Tongue (tissue), 1 donor: ENCODE measurements at regions not wholly inside any gene's neighbourhood (a gene's known extent, or its start where the extent isn't known, plus 50 kb on each side); places are given as distances from the start of the nearest gene placed in this dataset.
A peak's percentile ranks its signal among the peaks of the same experiment; 100 is the strongest.

ENCODE experiments used
- DNase-seq: peaks from one replicate; pipeline ENCODE4 v3.0.0-alpha.2; 2015

GRCh38 chr1:91575909-91576519 lies 75.4 kb downstream of the CDC7 start:
- DNase-seq: no peak

GRCh38 chr1:91578320-91579109 lies 77.9 kb downstream of the CDC7 start:
- no peak for DNase-seq

- no peak for DNase-seq
These were observed 79.1 kb downstream of the CDC7 start for GRCh38 chr1:91579658-91580228.

- DNase-seq: peak; percentile 35
These were observed 81.8 kb downstream of the CDC7 start for GRCh38 chr1:91582431-91582921.

GRCh38 chr1:91583326-91583755 lies 82.7 kb downstream of the CDC7 start:
- DNase-seq: peak; percentile 41

GRCh38 chr1:91584309-91584708 lies 83.7 kb downstream of the CDC7 start:
- no peak for DNase-seq

- no peak for DNase-seq
These were observed 84.2 kb downstream of the CDC7 start for GRCh38 chr1:91584878-91585277.

- no peak for DNase-seq
These were observed 84.9 kb downstream of the CDC7 start for GRCh38 chr1:91585502-91585901.

- DNase-seq: no peak
These were observed 85.3 kb downstream of the CDC7 start for GRCh38 chr1:91585982-91586381.

- DNase-seq: no peak
These were observed 88.8 kb downstream of the CDC7 start for GRCh38 chr1:91589437-91589836.

- DNase-seq: no peak
These were observed 90.7 kb downstream of the CDC7 start for GRCh38 chr1:91591175-91591974.

GRCh38 chr1:91592716-91593477 lies 92.2 kb downstream of the CDC7 start:
- no peak for DNase-seq

- DNase-seq: no peak
These were observed 93.9 kb downstream of the CDC7 start for GRCh38 chr1:91594383-91595055.

GRCh38 chr1:91596474-91596873 lies 95.8 kb downstream of the CDC7 start:
- no peak for DNase-seq

- DNase-seq: no peak
These were observed 96.6 kb downstream of the CDC7 start for GRCh38 chr1:91597215-91597614.

GRCh38 chr1:91600431-91601337 lies 100.0 kb downstream of the CDC7 start:
- DNase-seq: no peak

- DNase-seq: no peak
These were observed 101.1 kb downstream of the CDC7 start for GRCh38 chr1:91601554-91602376.

GRCh38 chr1:91603409-91603808 lies 102.8 kb downstream of the CDC7 start:
- no peak for DNase-seq

GRCh38 chr1:91604632-91605031 lies 104.0 kb downstream of the CDC7 start:
- DNase-seq: peak; percentile 92
